HG03060 (cell line): ENCODE measurements at regions not wholly inside any gene's neighbourhood (a gene's known extent, or its start where the extent isn't known, plus 50 kb on each side); places are given as distances from the start of the nearest gene placed in this dataset.

Experiments used
- ATAC-seq: cut with Tn5 transposase; IDR thresholded peaks from one replicate; pipeline ENCODE4 v1.9.1; 2021; ENCODE audit warnings: low read depth, moderate number of reproducible peaks; ENCODE audit not compliant: unreplicated experiment

- no peak for ATAC-seq
Observed at GRCh38 chr5:31049936-31050704, 143.4 kb upstream of the CDH6 start.

GRCh38 chr5:31049461-31049860 lies 144.0 kb upstream of the CDH6 start:
- ATAC-seq: no peak

- no peak for ATAC-seq
Observed at GRCh38 chr5:31048282-31049270, 144.9 kb upstream of the CDH6 start.

DNA sequence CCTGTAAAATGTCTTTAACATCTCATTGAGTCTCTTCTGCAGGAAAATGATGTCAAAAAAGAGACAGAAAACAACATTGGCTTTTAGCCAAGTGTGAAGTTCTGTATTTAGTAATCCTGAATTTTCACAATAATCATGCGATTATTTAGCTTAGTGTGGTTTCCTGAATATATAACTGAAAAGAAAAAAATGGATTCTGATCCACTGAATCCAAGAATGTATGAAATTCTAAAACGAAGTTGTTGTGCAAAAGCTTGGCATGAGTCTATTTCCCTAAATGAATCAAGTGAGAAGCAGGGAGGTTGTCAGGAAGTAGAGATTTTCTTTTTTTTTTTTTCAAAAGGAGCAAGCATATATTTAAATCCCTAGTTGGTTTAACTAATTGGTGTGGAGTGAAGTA lies 145.9 kb upstream of the CDH6 start:
- ATAC-seq: no peak

- no peak for ATAC-seq
Observed at GRCh38 chr5:31047007-31047406, 146.5 kb upstream of the CDH6 start.

DNA sequence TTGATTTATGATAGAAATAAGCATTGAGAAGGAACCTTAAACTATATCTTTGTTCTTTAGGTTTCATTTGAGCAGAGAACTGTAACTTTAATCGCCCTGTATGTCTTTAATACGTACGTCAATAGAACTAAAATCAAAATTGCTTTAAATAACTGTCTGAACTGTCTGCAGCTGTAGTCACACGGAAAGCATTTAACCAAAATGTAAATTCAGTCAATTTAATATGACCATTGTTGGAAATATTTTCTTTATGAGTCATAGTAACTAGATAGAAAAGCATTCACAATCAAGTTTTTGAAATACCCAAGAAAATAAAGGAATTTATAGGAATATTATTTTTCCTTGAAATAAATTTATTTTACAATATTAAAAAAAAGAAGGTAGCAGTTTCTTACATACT lies 157.1 kb upstream of the CDH6 start:
- no peak for ATAC-seq

GRCh38 chr5:31033295-31033694 lies 160.2 kb upstream of the CDH6 start:
- no peak for ATAC-seq

DNA sequence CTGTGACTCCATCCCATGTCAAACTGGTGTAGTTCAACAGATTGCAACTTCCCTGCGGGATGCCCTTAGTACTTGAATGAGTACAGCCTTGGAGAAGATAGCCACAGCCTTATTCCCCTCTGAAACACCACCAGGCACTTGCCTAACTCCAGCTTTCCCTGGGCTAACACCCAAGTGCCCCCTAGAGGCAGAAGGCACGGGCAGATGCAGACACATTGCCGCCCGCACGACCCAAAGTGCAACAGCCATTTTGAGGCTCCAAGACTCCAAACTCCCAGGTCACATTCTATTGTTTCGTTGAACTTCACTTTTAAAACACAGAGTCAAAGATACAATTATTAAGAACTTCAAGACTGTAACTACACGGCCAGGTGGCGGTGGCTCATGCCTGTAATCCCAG lies 163.6 kb upstream of the CDH6 start:
- no peak for ATAC-seq

- ATAC-seq: no peak
Observed at GRCh38 chr5:31027721-31028120, 165.8 kb upstream of the CDH6 start.

DNA sequence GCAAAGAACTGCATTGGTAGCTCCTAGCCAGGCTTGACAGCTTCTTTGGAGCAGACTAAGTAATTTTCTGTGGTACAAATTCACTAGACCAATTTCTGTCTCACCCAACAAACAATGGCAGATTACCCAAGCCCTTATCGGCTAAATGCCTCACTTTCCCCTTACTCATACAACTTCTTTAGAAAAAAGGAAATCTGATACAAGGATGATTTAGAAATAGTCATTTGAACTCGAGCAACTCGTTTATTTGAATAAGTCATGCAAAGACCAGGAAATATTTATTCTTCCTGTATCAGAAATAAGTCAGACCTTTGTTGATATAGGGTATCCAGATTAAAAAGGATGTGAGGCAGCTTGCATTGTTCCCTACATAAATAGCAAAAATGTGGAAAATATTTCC lies 170.4 kb upstream of the CDH6 start:
- ATAC-seq: no peak

DNA sequence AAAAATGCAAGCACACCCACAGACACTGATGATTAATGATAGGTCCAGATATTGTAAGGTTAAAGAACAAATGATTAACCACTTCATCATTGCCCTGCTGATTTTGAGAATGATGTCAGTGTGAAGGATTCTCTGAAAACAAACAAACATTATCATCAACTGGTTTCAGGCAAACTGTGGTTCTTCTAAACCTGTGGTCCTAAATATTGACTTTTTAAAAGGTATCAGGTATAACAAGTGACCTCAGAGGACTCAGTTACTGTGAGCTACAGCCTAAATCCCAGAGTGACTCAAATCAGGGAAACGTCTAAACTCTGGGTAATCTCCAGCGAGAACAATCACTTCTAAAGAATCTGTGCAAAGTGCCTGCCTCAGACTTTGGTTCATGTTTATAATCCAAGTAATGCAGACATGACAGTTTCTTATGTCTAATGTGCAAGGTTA lies 172.3 kb upstream of the CDH6 start:
- ATAC-seq: no peak

DNA sequence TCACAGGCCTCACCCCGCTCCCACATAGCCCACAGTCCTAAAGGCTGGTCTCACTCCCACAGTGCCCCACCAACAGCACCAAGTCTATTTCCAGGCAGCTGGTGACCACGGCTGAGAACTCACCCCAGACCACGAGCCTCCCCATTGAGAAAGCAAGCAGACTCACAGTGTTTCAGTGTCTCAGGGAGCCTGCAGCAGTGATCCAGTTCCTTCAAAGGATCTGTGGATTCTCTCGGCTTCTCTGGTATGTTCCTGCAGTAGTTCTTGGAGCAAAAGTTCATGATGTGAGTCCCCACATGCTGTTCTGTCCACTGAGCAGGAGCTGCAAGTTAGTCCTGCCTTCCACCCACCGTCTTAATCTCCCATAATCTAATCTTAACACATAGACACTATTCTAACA lies 185.3 kb upstream of the CDH6 start:
- ATAC-seq: no peak

- ATAC-seq: no peak
Observed at GRCh38 chr5:31007672-31008071, 185.8 kb upstream of the CDH6 start.

- ATAC-seq: no peak
Observed at GRCh38 chr5:31000287-31000686, 193.2 kb upstream of the CDH6 start.

DNA sequence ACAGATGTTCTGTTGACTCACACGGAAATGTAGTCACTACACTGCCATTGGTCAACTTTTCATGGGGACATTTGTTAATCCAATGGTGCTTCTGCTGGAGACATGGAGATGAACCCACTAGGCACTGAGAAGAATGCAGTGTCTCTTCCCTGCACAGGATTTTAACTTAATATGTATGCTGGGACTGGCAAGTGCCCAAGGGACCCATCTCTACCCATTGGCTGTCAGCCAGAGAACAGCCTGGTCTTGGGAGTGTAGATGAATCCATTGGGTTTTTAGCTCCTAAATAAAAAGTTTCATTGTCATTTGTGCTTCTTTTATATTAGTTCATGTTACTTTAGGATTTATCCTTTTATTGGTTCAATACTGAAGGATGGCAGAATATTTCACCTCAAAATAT lies 195.8 kb upstream of the CDH6 start:
- ATAC-seq: no peak

DNA sequence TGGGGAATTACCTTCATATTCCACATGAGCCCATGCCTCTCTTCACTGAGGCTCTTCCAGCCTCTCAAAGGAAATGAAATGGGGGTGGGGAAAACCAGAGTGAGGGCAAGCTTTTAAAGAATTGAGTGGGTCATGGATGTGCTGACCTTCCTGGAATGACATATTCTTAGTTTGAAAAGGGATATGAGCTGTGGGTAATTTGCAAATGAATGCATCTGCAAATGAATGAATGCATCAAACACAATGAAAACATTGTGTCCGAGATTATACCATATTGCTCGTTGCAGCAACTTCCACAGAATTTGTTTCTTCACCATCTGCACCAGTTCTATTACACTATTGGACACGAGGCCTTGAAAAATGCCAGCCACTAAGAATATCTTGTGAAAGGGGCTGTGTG lies 198.6 kb upstream of the CDH6 start:
- ATAC-seq: no peak

- ATAC-seq: no peak
Observed at GRCh38 chr5:30994176-30994575, 199.3 kb upstream of the CDH6 start.

DNA sequence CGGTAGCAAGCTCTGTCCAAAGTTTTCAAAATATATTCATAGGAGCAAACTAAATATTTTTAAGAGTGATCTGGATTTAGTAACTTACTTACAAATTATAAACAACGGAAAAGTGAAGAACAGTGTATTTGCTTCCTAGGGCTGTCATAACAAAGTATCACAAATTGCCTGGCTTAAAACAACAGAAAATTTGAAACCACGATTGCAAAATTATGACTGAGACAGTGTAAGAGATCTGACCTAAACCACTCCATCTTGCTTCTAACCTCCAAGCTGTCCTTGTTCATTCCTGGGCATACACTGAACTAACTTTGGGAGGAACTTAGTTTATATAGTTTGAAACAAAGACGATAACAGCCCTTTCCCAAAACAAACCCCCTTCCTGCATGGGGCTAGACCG lies 202.0 kb upstream of the CDH6 start:
- no peak for ATAC-seq

GRCh38 chr5:30981576-30981975 lies 211.9 kb upstream of the CDH6 start:
- ATAC-seq: no peak

DNA sequence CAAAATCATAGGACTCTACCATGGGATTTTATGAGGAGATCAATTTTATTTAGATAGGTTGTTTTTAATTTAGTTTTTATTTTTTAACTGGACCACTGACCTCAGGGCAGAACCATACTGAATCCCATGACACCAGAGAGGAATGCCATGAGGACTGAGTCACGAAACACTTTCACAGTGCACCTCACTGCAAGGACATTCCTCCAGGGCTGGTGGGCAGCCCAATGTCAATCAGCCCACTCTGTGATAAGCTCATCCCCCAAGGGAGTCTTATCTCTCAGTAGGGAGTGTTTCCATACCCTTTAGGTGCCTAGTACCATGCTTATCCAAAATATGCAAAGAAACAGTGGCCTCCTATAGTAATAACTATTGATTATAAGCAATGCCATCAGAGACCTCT lies 224.5 kb upstream of the CDH6 start:
- no peak for ATAC-seq

DNA sequence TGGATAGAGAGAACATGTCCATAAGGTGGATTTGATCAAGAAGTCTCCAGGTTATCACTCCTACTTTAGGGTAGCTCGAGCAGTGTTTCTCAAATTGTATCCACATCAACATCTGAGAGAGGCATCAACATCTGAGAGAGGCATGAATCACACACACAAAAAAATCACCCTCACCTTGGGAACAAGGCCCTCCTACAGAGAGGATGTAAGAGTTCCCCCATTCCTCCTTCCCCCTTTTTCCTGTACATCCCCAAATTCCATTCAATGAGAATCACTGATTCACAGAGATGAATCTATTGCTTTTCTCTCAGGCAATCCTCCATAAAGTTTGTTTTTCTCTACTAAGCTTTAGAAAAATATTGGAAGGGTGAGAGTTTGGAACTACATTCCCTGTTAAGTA lies 233.4 kb upstream of the CDH6 start:
- ATAC-seq: no peak

- ATAC-seq: no peak
Observed at GRCh38 chr5:30959238-30959637, 234.2 kb upstream of the CDH6 start.
